ENCODE measurements at regions not wholly inside any gene's neighbourhood (a gene's known extent, or its start where the extent isn't known, plus 50 kb on each side); places are given as distances from the start of the nearest gene placed in this dataset.

- no CpG with 5 or more reads among the region's 2 CpGs for WGBS, 2 donors (ENCODE audit: extremely low coverage in 2 of 2, insufficient read length in 2 of 2, insufficient replicate concordance in 1 of 2)
- H3K79me1 ChIP-seq (ENCODE audit: low read depth, low read length): no peaks in the 10 kb centered on the region
Observed at GRCh38 chr9:25029743-25030142, 484.0 kb upstream of the IZUMO3 start.

GRCh38 chr9:25025686-25026085 lies 480.0 kb upstream of the IZUMO3 start:
- no peak for DNase-seq (ENCODE audit: low spot score)
- H2BK120ac ChIP-seq (ENCODE audit: low read depth, low read length): no peak overlapping the region
- no peak overlapping the region for H2AFZ ChIP-seq (ENCODE audit: low read length)
- no peak overlapping the region for H2BK15ac ChIP-seq (ENCODE audit: low read length)
- no peak overlapping the region for H4K91ac ChIP-seq (ENCODE audit: low read depth, low read length, poor library complexity)
- H3K9ac ChIP-seq (ENCODE audit: low read depth, low read length, poor library complexity): no peak overlapping the region
- no peak overlapping the region for H2AK5ac ChIP-seq (ENCODE audit: low read depth, low read length)
- H3K79me1 ChIP-seq (ENCODE audit: low read depth, low read length): no peaks in the 10 kb centered on the region
- no peak overlapping the region for H3K27ac ChIP-seq (replicated peaks; ENCODE audit: low read length)
- no peak overlapping the region for H3K14ac ChIP-seq (ENCODE audit: low read length)
- H3K23ac ChIP-seq (ENCODE audit: low read depth, low read length, poor library complexity): no peak overlapping the region
- H3K18ac ChIP-seq (ENCODE audit: low read length): no peak overlapping the region
- no peak overlapping the region for H2BK5ac ChIP-seq (ENCODE audit: low read length)
- no peak overlapping the region for H3K4me2 ChIP-seq (ENCODE audit: insufficient read depth, low read length, poor library complexity, severe bottlenecking)
- H3K4me3 ChIP-seq (ENCODE audit: low read length in 2 of 2): no peak overlapping the region
- no peak overlapping the region for H3K4ac ChIP-seq (ENCODE audit: low read length)
- H3K4me1 ChIP-seq (ENCODE audit: control insufficient read depth in 2 of 2, insufficient read depth in 1 of 2, low read depth in 1 of 2, low read length in 2 of 2): no peaks in the 10 kb centered on the region
- no peak overlapping the region for H2BK12ac ChIP-seq (ENCODE audit: low read length)
- H4K8ac ChIP-seq (ENCODE audit: low read depth, low read length): no peak overlapping the region
- no peaks in the 10 kb centered on the region for H3K36me3 ChIP-seq (replicated peaks in 1 of 2; ENCODE audit: control insufficient read depth in 2 of 2, insufficient read depth in 2 of 2, low read length in 2 of 2)
- H3K27me3 ChIP-seq (ENCODE audit: control insufficient read depth in 3 of 3, insufficient read depth in 3 of 3, low read depth in 1 of 3, low read length in 3 of 3): no peaks in the 10 kb centered on the region
- WGBS, 2 donors (ENCODE audit: extremely low coverage in 2 of 2, insufficient read length in 2 of 2, insufficient replicate concordance in 1 of 2): no CpG with 5 or more reads among the region's 9 CpGs
- no peaks in the 10 kb centered on the region for H3K9me3 ChIP-seq (replicated peaks in 1 of 2; ENCODE audit: control insufficient read depth in 2 of 2, insufficient read depth in 1 of 2, low read depth in 1 of 2, low read length in 2 of 2)

More at GRCh38 chr9:25029743-25030142, 484.0 kb upstream of the IZUMO3 start:
- Histone ChIP-seq H3K4me3 (ENCODE audit: low read length in 2 of 2) (no peak overlapping the region), H4K8ac (ENCODE audit: low read depth, low read length) (no peak overlapping the region), H2BK15ac (ENCODE audit: low read length) (no peak overlapping the region), H3K4me2 (ENCODE audit: insufficient read depth, low read length, poor library complexity, severe bottlenecking) (no peak overlapping the region), H2AFZ (ENCODE audit: low read length) (no peak overlapping the region), H3K14ac (ENCODE audit: low read length) (no peak overlapping the region), H2AK5ac (ENCODE audit: low read depth, low read length) (no peak overlapping the region), H3K36me3 (replicated peaks in 1 of 2; ENCODE audit: control insufficient read depth in 2 of 2, insufficient read depth in 2 of 2, low read length in 2 of 2) (no peaks in the 10 kb centered on the region), H3K27ac (replicated peaks; ENCODE audit: low read length) (no peak overlapping the region), H3K4ac (ENCODE audit: low read length) (no peak overlapping the region), H2BK5ac (ENCODE audit: low read length) (no peak overlapping the region), H3K18ac (ENCODE audit: low read length) (no peak overlapping the region), H3K23ac (ENCODE audit: low read depth, low read length, poor library complexity) (no peak overlapping the region), H2BK120ac (ENCODE audit: low read depth, low read length) (no peak overlapping the region), H2BK12ac (ENCODE audit: low read length) (no peak overlapping the region), H3K9me3 (replicated peaks in 1 of 2; ENCODE audit: control insufficient read depth in 2 of 2, insufficient read depth in 1 of 2, low read depth in 1 of 2, low read length in 2 of 2) (no peaks in the 10 kb centered on the region), H4K91ac (ENCODE audit: low read depth, low read length, poor library complexity) (no peak overlapping the region), H3K4me1 (ENCODE audit: control insufficient read depth in 2 of 2, insufficient read depth in 1 of 2, low read depth in 1 of 2, low read length in 2 of 2) (no peaks in the 10 kb centered on the region), H3K27me3 (ENCODE audit: control insufficient read depth in 3 of 3, insufficient read depth in 3 of 3, low read depth in 1 of 3, low read length in 3 of 3) (no peaks in the 10 kb centered on the region), H3K9ac (ENCODE audit: low read depth, low read length, poor library complexity) (no peak overlapping the region)
- DNase-seq (ENCODE audit: low spot score): no peak

- Histone ChIP-seq H3K27me3 (ENCODE audit: control insufficient read depth in 3 of 3, insufficient read depth in 3 of 3, low read depth in 1 of 3, low read length in 3 of 3) (no peaks in the 10 kb centered on the region), H2BK5ac (ENCODE audit: low read length) (no peak overlapping the region), H3K14ac (ENCODE audit: low read length) (no peak overlapping the region), H3K9ac (ENCODE audit: low read depth, low read length, poor library complexity) (no peak overlapping the region), H4K91ac (ENCODE audit: low read depth, low read length, poor library complexity) (no peak overlapping the region), H3K27ac (replicated peaks; ENCODE audit: low read length) (no peak overlapping the region), H3K79me1 (ENCODE audit: low read depth, low read length) (no peaks in the 10 kb centered on the region), H3K4me1 (ENCODE audit: control insufficient read depth in 2 of 2, insufficient read depth in 1 of 2, low read depth in 1 of 2, low read length in 2 of 2) (no peaks in the 10 kb centered on the region), H3K4me3 (ENCODE audit: low read length in 2 of 2) (no peak overlapping the region), H3K9me3 (replicated peaks in 1 of 2; ENCODE audit: control insufficient read depth in 2 of 2, insufficient read depth in 1 of 2, low read depth in 1 of 2, low read length in 2 of 2) (no peaks in the 10 kb centered on the region), H2BK120ac (ENCODE audit: low read depth, low read length) (no peak overlapping the region), H4K8ac (ENCODE audit: low read depth, low read length) (no peak overlapping the region), H2AK5ac (ENCODE audit: low read depth, low read length) (no peak overlapping the region), H3K36me3 (replicated peaks in 1 of 2; ENCODE audit: control insufficient read depth in 2 of 2, insufficient read depth in 2 of 2, low read length in 2 of 2) (no peaks in the 10 kb centered on the region), H3K18ac (ENCODE audit: low read length) (no peak overlapping the region), H3K23ac (ENCODE audit: low read depth, low read length, poor library complexity) (no peak overlapping the region), H3K4me2 (ENCODE audit: insufficient read depth, low read length, poor library complexity, severe bottlenecking) (no peak overlapping the region), H2AFZ (ENCODE audit: low read length) (no peak overlapping the region), H3K4ac (ENCODE audit: low read length) (no peak overlapping the region), H2BK12ac (ENCODE audit: low read length) (no peak overlapping the region), H2BK15ac (ENCODE audit: low read length) (no peak overlapping the region)
- WGBS, 2 donors (ENCODE audit: extremely low coverage in 2 of 2, insufficient read length in 2 of 2, insufficient replicate concordance in 1 of 2): no CpG with 5 or more reads among the region's 5 CpGs
- no peak for DNase-seq (ENCODE audit: low spot score)
Observed at GRCh38 chr9:25025156-25025555, 479.5 kb upstream of the IZUMO3 start.

- no peak overlapping the region for H2AFZ ChIP-seq (ENCODE audit: low read length)
- no peaks in the 10 kb centered on the region for H3K9me3 ChIP-seq (replicated peaks in 1 of 2; ENCODE audit: control insufficient read depth in 2 of 2, insufficient read depth in 1 of 2, low read depth in 1 of 2, low read length in 2 of 2)
- H3K18ac ChIP-seq (ENCODE audit: low read length): no peak overlapping the region
- H3K27me3 ChIP-seq (ENCODE audit: control insufficient read depth in 3 of 3, insufficient read depth in 3 of 3, low read depth in 1 of 3, low read length in 3 of 3): no peaks in the 10 kb centered on the region
- no peak overlapping the region for H2AK5ac ChIP-seq (ENCODE audit: low read depth, low read length)
- no peak overlapping the region for H2BK5ac ChIP-seq (ENCODE audit: low read length)
- no peak overlapping the region for H3K23ac ChIP-seq (ENCODE audit: low read depth, low read length, poor library complexity)
- H3K4ac ChIP-seq (ENCODE audit: low read length): no peak overlapping the region
- no peak overlapping the region for H3K27ac ChIP-seq (replicated peaks; ENCODE audit: low read length)
- no peaks in the 10 kb centered on the region for H3K79me1 ChIP-seq (ENCODE audit: low read depth, low read length)
- no peak for DNase-seq (ENCODE audit: low spot score)
- no peak overlapping the region for H3K4me2 ChIP-seq (ENCODE audit: insufficient read depth, low read length, poor library complexity, severe bottlenecking)
- no peak overlapping the region for H3K9ac ChIP-seq (ENCODE audit: low read depth, low read length, poor library complexity)
- H2BK120ac ChIP-seq (ENCODE audit: low read depth, low read length): no peak overlapping the region
- no peak overlapping the region for H4K8ac ChIP-seq (ENCODE audit: low read depth, low read length)
- no peak overlapping the region for H3K4me3 ChIP-seq (ENCODE audit: low read length in 2 of 2)
- H3K36me3 ChIP-seq (replicated peaks in 1 of 2; ENCODE audit: control insufficient read depth in 2 of 2, insufficient read depth in 2 of 2, low read length in 2 of 2): no peaks in the 10 kb centered on the region
- H3K14ac ChIP-seq (ENCODE audit: low read length): no peak overlapping the region
- WGBS, 2 donors (ENCODE audit: extremely low coverage in 2 of 2, insufficient read length in 2 of 2, insufficient replicate concordance in 1 of 2): no CpG with 5 or more reads among the region's 1 CpG
- H2BK12ac ChIP-seq (ENCODE audit: low read length): no peak overlapping the region
- H4K91ac ChIP-seq (ENCODE audit: low read depth, low read length, poor library complexity): no peak overlapping the region
- H2BK15ac ChIP-seq (ENCODE audit: low read length): no peak overlapping the region
- no peaks in the 10 kb centered on the region for H3K4me1 ChIP-seq (ENCODE audit: control insufficient read depth in 2 of 2, insufficient read depth in 1 of 2, low read depth in 1 of 2, low read length in 2 of 2)
Observed at GRCh38 chr9:25017779-25018178, 472.1 kb upstream of the IZUMO3 start.
